ENCODE measurements at regions not wholly inside any gene's neighbourhood (a gene's known extent, or its start where the extent isn't known, plus 50 kb on each side); places are given as distances from the start of the nearest gene placed in this dataset.
A peak's percentile ranks its signal among the peaks of the same experiment; 100 is the strongest.

- DNase-seq: no peak
Observed at GRCh38 chr13:72435251-72435650, 292.2 kb downstream of the MZT1 start.

GRCh38 chr13:72431981-72432682 lies 295.3 kb downstream of the MZT1 start:
- DNase-seq: no peak

DNA sequence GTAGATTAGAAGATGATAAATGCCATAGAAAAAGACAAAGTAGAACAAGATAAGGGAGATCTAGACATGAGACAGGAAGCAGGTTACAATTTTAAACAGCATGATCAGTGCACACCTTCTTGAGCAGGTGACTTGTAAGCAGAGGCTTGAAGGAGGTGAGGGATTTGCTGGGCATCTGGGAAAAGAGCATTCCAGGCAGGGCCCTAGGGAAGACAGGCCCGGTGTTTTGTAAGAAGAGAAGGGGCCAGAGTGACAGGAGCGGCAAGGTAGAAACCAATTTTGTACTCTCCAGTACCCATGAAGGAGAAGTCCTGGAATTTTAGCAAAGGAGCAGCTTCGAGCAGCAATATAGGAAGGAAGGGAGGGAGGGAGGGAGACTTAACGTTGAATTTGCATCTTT lies 296.5 kb downstream of the MZT1 start:
- DNase-seq: no peak

- DNase-seq: peak; percentile 49
Observed at GRCh38 chr13:72427757-72428528, 299.5 kb downstream of the MZT1 start.

GRCh38 chr13:72424059-72424458 lies 303.4 kb downstream of the MZT1 start:
- no peak for DNase-seq

- no peak for DNase-seq
Observed at GRCh38 chr13:72415817-72416216, 311.6 kb downstream of the MZT1 start.

DNA sequence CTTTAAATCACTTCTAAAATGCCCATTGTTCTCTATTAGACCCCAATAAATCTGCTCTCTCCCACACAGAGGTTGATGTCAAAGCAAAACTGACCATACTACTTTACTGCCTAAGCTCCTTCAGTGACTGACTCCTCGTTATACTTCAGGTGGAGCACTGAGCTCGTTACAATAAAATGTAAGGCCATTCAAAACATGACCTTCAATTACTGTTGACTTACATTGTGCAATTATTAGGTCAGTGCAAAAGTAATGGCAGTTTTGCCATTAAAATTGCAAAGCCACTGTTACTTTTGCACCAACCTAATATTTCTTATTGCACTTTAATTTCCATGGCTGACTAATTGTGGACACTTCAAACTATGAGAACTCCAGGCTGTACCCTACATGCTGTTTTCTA lies 314.9 kb downstream of the MZT1 start:
- no peak for DNase-seq

GRCh38 chr13:72405441-72405840 lies 322.0 kb downstream of the MZT1 start:
- no peak for DNase-seq

- no peak for DNase-seq
Observed at GRCh38 chr13:72403396-72404010, 323.9 kb downstream of the MZT1 start.

- DNase-seq: peak; percentile 56
Observed at GRCh38 chr13:72400856-72401255, 326.6 kb downstream of the MZT1 start.

- no peak for DNase-seq
Observed at GRCh38 chr13:72399351-72399750, 328.1 kb downstream of the MZT1 start.

DNA sequence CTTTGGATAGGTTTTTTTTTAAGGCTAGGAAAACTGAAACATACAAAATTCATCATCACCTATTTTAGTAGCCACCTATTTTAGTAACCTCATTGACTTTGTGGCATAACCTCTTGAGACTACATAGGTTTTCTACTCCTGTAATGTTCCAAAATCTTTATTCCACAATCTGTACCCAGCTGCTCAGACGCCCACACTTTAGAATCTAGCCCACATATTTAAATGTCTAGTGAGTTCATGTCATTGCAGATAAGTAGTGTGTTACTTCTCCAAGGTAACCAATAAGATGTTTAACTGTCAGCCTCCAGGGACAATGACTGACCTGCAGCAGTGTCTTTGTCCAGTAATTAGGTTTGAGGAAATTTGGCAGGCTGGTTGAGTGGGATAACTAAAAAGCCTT lies 330.2 kb downstream of the MZT1 start:
- no peak for DNase-seq

- no peak for DNase-seq
Observed at GRCh38 chr13:72390909-72391308, 336.5 kb downstream of the MZT1 start.

DNA sequence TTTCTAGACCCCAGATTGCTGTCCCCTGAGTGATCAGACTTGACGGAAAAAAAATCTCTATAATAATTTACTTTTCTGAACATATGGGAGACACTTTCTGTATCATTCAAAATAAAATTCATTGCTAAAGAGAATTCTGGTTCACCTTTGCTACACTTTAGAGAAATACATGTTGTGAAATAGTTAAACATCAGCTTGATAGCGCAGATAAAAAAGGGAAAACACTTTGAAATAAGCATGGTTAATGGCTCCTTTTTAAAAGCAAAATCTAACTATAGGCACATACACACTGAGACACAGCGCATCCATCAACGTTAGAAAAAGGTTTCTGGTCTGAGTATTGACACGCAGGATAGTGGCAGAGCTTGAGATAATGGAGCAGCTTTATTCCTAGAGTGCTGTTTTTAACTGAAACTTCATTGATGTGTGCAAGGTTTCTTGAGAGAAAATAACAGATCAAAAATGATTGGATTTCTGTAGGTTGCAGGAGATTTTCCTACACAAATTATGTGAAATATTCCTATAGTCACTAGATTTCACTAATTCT lies 341.2 kb downstream of the MZT1 start:
- DNase-seq: no peak

DNA sequence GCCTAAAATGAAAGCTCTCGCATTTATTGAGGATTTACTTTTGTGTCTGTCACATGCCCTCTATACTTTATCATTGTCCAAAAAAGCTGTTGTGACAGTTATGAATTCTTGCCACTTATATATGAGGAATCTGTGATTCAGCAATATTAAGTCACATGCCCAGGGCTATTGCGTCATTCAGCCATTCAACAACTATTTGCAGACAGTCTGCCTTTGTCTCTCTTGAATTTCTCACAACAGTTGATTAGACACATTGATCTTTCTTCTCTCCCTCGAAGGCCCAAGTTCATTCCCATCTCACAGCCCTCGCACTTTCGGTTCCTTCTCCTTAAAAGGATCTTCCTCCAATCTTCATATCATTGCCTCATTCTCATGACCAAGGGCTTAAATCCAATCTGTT lies 342.6 kb downstream of the MZT1 start:
- peak; percentile 61 for DNase-seq

GRCh38 chr13:72384186-72384823 lies 343.1 kb downstream of the MZT1 start:
- peak; percentile 7 for DNase-seq

GRCh38 chr13:72383646-72384045 lies 343.8 kb downstream of the MZT1 start:
- peak; percentile 84 for DNase-seq

GRCh38 chr13:72379581-72379980 lies 347.8 kb downstream of the MZT1 start:
- no peak for DNase-seq

DNA sequence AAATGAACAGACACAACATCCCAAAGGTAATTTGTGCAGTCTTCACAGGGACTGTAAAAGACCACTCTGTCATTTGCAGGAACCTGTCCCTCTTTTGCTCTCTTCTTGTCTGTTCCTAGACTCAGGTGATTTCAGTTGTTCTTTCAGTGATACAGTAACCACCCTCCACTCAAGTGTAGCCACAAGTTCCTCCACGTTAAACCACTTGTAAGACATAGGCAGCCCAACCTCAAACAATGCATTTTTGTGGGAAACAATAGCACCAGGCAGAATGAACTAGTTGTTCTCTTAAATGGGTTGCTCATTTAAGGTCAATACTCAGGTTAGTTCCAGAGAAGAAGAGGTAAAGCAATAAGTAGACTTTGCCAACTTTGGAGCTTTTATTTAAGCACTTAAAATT lies 359.4 kb downstream of the MZT1 start:
- DNase-seq: peak; percentile 3

- no peak for DNase-seq
Observed at GRCh38 chr13:72346716-72347115, 380.7 kb downstream of the MZT1 start.

DNA sequence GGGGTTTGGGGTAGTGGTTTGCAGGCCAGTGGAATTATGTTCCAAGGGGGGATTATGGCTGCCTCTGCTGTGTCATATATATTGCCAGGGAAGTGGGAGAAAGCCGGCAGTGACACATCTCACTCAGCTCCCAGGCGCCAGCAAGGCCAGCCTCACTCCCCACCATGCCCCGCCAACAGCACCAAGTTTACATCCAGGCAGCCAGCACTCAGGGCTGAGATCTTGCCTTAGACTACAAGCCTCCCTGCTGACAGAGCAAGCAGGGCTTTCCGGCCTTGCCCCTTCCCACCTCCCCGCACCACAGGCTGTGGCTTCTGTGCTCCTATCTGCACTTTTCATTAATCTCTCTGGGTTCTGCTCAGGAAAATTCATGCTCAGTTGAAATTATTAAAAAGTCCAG lies 385.1 kb downstream of the MZT1 start:
- DNase-seq: no peak

GRCh38 chr13:72341904-72342303 lies 385.5 kb downstream of the MZT1 start:
- peak; percentile 28 for DNase-seq

All from hematopoietic multipotent progenitor cell treated with erythropoietin and hydrocortisone succinate and interleukin-3 and kit ligand, for 4 days (in vitro differentiated cells).